HAP-1 (cell line): ENCODE measurements at regions not wholly inside any gene's neighbourhood (a gene's known extent, or its start where the extent isn't known, plus 50 kb on each side); places are given as distances from the start of the nearest gene placed in this dataset.

ENCODE experiments used
- DNase-seq, 2 experiments: peaks; one replicate each; pipeline ENCODE4 v3.0.0-alpha.2; 2016 to 2020; ENCODE audit warnings: low spot score in 2 of 2
- H3K27me3 ChIP-seq: fragments of 250-450 bp; sonication (Bioruptor Pico); 2 replicates; pipeline ENCODE4 v1.5.1; 2020; ENCODE audit warnings: low read depth, mild to moderate bottlenecking, moderate library complexity
- H3K36me3 ChIP-seq: fragments of 250-450 bp; sonication (Bioruptor Pico); replicated peaks from 2 replicates; pipeline ENCODE4 v1.5.1; 2020; ENCODE audit warnings: mild to moderate bottlenecking
- H3K4me1 ChIP-seq: fragments of 250-450 bp; sonication (Bioruptor Pico); 2 replicates; pipeline ENCODE4 v1.5.1; 2020; ENCODE audit warnings: mild to moderate bottlenecking
- H3K4me3 ChIP-seq: fragments of 250-450 bp; sonication (Bioruptor Pico); 2 replicates; pipeline ENCODE4 v1.5.1; 2020; ENCODE audit warnings: mild to moderate bottlenecking, moderate library complexity
- H3K9me3 ChIP-seq: fragments of 250-450 bp; sonication (Bioruptor Pico); 2 replicates; pipeline ENCODE4 v1.5.1; 2020; ENCODE audit warnings: mild to moderate bottlenecking, moderate library complexity
- in situ Hi-C: fragments of 300-500 bp; cut with MboI; formaldehyde crosslinking; loops from 3 replicates; pipeline ENCODE4 v1.14.3; 2020; ENCODE audit warnings: low sequenced_read_pairs, inconsistent platforms, mixed read lengths

DNA sequence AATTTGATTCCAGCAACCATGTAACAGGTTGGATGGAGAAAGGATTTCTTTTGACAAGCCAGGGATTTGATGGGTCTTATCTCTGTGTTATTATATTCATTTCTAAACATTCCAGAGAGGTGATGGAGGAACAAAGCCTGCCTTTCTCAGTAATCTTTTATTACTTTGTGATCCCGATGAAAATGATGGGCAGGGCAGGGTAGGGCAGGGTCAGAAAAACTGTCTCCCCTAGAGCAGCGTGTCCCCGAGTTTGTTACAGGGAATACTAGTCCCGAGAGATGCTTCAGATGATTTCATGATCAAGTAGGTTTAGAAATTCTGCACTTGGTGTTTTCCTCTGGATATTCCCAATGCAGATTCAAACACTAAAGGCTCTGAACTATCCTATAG is 111.8 kb upstream of the RGMA start:
- Histone ChIP-seq H3K36me3 (no peaks in the 10 kb centered on the region), H3K4me1 (no peaks in the 10 kb centered on the region), H3K9me3 (no peaks in the 10 kb centered on the region), H3K4me3 (no peak overlapping the region), H3K27me3 (no peaks in the 10 kb centered on the region)
- in situ Hi-C loops, result no loop called here
- no peak for DNase-seq

DNA sequence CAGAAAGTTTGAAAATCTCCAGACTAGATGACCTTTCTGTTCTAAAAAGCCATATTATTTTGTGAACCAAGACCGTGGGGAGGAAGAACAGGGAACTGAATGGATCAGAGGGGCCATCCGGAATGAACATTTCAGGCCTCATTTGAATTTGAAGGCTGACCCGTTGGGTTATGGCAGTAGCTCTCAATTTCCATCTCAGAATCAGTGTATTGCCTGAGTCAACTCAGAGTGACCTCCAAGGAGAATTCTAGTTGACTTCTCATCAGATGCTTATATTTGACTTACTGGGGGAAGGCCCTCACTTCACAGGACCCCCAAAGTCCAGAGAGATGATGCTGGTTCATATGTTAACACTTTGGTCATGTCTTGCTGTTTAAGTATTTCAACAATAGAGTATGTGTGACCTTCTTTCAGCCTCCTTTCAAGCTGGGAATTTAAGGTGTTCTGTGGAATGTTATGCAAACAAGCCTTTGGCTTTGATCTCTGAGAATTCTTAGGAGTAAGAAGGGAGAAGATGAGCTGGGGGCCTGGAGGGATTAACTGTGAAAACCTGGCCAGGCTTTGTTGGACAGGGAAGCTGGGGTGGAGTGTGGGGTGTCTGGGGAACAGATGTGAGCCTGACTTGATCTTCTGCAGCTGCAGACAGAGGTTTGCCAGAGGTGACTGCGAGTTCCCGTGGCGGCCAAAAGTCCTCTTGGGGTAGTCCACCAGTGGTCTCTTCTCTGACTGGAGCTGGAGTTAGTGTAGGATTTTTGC is 111.2 kb upstream of the RGMA start:
- no peak for DNase-seq
- H3K4me1 ChIP-seq, result no peaks in the 10 kb centered on the region
- H3K36me3 ChIP-seq, result no peaks in the 10 kb centered on the region
- in situ Hi-C loops, result no loop called here
- H3K27me3 ChIP-seq, result no peaks in the 10 kb centered on the region
- H3K4me3 ChIP-seq, result no peak overlapping the region
- H3K9me3 ChIP-seq, result no peaks in the 10 kb centered on the region

DNA sequence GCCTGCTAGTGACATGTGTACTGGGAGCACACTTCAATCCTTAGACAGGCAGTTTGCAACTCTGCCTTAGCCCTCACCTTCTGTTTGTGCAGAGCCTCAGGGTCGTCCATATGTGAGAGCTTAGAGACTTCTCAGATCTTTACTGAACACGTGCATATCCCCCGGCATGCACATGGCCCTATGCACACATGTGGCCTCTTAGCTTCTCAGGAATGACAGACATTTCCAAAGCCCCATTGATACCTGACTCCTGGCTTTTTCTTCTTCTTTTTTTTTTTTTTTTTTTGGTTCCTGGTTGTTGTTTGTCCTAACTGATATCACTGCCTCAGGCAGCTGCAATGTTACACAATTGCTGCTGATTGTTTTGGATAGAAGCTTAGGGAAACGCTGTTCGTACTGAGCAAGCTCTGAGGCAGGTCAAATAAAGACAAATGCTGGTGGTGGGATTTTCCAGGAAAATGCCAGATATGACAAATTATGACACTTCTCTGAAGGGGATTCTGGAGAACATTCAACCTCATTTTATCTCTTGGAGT is 107.2 kb upstream of the RGMA start:
- H3K9me3 ChIP-seq, result no peaks in the 10 kb centered on the region
- in situ Hi-C loops, result no loop called here
- H3K36me3 ChIP-seq, result no peaks in the 10 kb centered on the region
- H3K4me3 ChIP-seq, result no peak overlapping the region
- no peaks in the 10 kb centered on the region for H3K4me1 ChIP-seq
- H3K27me3 ChIP-seq, result peaks cover 3% of the 10 kb centered on the region
- no peak for DNase-seq

DNA sequence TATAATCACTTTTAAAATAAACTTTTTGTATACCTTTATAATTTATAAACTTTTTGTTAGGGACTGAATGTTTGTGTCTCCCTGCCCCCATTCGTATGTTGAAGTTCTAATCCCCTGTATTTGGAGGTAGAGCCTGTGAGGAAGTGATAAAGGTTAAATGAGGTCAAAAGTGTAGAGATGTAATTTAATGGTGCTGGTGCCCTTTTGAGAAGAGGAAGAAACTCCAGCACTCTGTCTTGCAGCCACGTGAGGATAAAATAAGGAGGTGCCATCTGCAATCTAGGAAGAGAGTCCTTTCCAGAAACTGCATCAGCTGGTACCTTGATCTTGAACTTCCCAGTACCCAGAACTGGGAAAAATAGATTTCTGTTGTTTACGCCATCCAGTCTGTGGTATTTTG is 106.1 kb upstream of the RGMA start:
- in situ Hi-C loops, result no loop called here
- Histone ChIP-seq H3K27me3 (peaks cover 3% of the 10 kb centered on the region), H3K4me3 (no peak overlapping the region), H3K36me3 (no peaks in the 10 kb centered on the region), H3K9me3 (no peaks in the 10 kb centered on the region), H3K4me1 (no peaks in the 10 kb centered on the region)
- no peak for DNase-seq

DNA sequence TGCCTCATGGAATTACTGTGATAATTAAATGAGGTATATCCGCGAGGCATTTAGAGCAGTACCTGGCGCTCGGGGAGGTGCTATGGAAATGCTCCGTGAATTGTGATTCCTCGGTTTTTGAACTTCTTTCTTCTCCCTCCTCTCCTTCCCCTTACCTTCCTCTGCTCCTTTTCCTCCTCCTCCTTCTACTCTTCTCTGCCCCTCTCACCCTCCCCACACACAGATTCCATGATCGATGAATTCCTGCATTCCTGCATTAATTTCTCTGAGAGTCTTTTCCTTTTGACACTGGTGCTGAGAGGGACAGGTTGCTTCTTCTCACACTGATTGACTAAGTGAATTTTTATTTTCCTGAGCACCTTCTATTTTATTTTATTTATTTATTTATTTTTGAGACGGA is 101.2 kb upstream of the RGMA start:
- Histone ChIP-seq H3K4me3 (no peak overlapping the region), H3K9me3 (no peaks in the 10 kb centered on the region), H3K27me3 (peaks cover 23% of the 10 kb centered on the region), H3K36me3 (no peaks in the 10 kb centered on the region), H3K4me1 (peaks cover 4% of the 10 kb centered on the region; the same call in 1 of the 2 replicates)
- in situ Hi-C loops, result no loop called here
- DNase-seq, result no peak

DNA sequence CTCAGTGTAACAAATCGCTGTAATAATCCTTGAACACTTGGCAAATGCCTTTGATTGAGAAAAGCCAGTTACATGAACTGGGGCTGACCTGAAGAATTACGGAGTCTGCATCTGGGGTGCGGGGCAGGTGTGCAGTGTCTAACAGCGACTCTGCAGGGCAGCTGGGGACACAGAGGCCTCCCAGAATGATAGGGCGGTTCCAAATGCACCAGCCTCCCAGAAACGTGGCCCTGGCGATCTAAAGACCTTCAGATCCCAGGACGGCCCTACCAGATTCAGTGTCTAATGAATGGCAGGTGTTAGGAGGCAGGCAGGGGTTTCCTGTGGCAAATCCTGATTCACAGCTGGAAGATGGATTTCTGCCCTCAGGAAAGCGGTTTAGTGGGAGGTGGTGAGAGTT is 100.5 kb upstream of the RGMA start:
- H3K27me3 ChIP-seq, result peaks cover 23% of the 10 kb centered on the region
- in situ Hi-C loops, result no loop called here
- DNase-seq, result peak; percentile 57 to 63

DNA sequence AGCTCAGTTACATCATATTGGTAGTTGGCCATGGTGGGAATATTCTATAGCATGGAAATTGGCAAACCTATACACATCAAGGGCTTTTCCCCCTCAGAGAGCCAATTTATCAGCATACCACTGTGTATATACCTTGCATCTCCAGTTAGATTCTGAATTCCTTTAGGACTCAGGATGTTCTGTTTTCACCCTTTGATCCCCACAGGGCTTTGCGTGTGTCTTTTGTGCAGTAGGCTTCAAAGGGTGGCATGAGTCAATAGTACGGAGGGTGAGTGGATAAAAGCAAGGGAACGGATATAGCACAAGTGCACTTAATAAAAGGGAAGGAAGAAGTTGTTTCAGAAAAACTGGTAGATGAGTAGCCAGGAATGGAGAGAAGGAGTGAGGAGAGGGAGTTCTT is 99.2 kb upstream of the RGMA start:
- Histone ChIP-seq H3K27me3 (peaks cover 19% of the 10 kb centered on the region), H3K36me3 (no peaks in the 10 kb centered on the region), H3K4me1 (peaks cover 4% of the 10 kb centered on the region; the same call in 1 of the 2 replicates), H3K4me3 (no peak overlapping the region), H3K9me3 (no peaks in the 10 kb centered on the region)
- in situ Hi-C loops, result no loop called here
- DNase-seq, result no peak

More for the DNA sequence above, 100.5 kb upstream of the RGMA start:
- peaks cover 4% of the 10 kb centered on the region; the same call in 1 of the 2 replicates for H3K4me1 ChIP-seq
- H3K36me3 ChIP-seq, result no peaks in the 10 kb centered on the region
- H3K4me3 ChIP-seq, result no peak overlapping the region
- H3K9me3 ChIP-seq, result no peaks in the 10 kb centered on the region

DNA sequence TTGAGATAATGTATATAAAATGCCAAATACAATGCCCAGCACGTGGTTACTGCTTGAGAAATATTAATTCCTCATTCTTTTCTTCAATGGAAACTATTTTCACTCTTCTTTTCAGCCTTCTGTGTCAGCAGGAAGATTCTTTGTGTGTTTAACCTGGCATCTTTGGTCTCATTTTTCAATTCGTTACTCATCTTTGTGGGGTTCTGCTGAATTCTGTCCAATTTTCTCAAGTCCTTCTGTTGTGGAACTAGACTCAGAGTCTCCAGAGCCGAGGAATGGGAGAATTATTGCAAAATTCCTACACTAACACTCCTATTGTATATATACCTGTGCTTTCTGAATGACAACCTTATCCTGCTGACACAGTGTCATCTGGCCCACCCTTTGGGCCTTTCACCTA is 96.8 kb upstream of the RGMA start:
- Histone ChIP-seq H3K27me3 (peaks cover 19% of the 10 kb centered on the region), H3K9me3 (no peaks in the 10 kb centered on the region), H3K4me1 (peaks cover 4% of the 10 kb centered on the region; the same call in 1 of the 2 replicates), H3K36me3 (no peaks in the 10 kb centered on the region), H3K4me3 (no peak overlapping the region)
- in situ Hi-C loops, result no loop called here
- no peak for DNase-seq

DNA sequence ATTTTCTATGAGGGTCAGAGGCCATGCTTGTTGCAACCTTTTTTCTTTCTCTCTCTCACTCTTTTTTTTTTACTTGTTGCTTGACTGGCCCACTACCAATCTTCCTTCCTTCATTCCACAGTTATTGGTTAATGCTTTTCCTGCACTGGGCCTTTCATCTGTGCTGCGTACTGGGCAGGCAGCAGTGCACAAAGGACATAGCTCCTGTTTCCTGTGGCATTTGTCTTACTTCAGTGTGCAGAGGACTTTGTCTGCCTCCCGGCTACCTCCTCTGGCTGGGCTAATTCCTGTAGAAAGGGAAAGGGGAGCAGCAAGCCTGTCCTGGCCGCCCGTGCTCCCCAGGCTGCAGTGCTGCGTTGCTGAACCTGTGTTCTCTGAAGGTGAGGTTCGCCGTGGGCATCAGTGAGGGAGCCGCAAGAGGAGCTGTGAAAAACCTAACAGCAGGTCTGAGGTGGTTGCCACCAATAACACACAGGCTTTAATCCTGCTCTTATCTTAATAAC is 93.7 kb upstream of the RGMA start:
- Histone ChIP-seq H3K27me3 (peaks cover 10% of the 10 kb centered on the region), H3K4me3 (no peak overlapping the region), H3K36me3 (no peaks in the 10 kb centered on the region), H3K9me3 (no peaks in the 10 kb centered on the region), H3K4me1 (no peaks in the 10 kb centered on the region; the same call in 1 of the 2 replicates)
- in situ Hi-C loops, result no loop called here
- no peak for DNase-seq

DNA sequence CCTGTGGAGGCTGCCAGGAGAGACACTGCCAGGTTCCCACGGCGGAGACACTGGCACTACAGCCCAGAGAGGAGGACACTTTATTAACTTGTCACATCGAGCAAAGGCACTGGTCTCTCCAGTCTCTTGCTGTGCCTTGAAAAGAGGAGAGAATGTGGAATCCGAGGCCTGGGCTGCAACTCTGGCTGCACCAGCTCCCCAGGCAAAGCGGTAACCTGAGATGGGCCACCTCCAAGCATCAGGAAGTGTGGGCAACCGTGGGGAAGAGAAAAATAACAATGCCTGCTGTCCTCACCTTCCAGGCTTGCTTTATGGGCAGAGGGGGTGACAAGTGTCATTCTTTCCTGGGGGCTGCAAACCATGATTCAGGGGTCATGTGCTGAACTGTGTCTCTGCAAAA is 91.6 kb upstream of the RGMA start:
- Histone ChIP-seq H3K36me3 (no peaks in the 10 kb centered on the region), H3K9me3 (no peaks in the 10 kb centered on the region), H3K27me3 (no peaks in the 10 kb centered on the region), H3K4me1 (no peaks in the 10 kb centered on the region; the same call in 1 of the 2 replicates), H3K4me3 (no peak overlapping the region)
- in situ Hi-C loops, result no loop called here
- DNase-seq, result no peak

DNA sequence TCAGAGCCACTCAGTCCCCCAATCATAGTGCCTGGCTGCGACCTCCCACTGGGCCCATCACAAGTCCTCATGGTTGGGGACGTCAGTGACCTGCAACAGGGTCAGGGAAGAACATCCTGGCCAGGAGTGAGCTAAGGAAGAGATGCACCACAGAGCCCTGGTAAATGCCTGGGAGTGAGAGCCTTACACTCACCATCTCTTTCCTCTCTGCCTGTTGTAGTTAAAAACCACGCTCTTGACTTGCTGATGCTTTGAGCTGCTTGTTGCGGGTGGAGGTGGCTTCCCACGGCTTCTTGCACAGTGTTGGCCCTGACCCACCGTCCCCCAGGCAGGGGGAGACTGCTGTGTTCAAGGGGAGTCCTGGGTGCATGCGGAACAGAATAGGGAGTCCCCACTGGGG is 91.1 kb upstream of the RGMA start:
- in situ Hi-C loops, result no loop called here
- no peaks in the 10 kb centered on the region for H3K27me3 ChIP-seq

DNA sequence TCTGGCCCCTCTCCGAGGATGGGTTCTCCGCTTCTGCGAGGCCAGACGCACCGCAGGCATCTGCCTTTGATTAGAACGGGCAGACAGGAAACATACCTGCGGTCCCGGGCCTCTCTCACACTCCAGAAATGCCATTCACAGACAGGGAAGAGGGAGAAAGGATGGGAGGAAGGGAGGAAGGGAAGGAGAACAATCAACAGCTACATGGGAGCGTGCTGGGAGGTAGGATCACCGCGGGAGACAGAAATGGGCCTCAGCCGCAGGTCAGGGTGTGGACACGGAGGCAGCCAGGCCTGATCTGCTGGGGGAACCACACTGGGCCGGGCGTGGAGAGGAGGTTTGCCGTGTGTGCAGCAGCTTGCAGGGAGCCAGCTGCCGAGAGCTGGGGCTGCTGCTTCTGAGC is 90.7 kb upstream of the RGMA start:
- Histone ChIP-seq H3K9me3 (no peaks in the 10 kb centered on the region), H3K27me3 (no peaks in the 10 kb centered on the region), H3K36me3 (no peaks in the 10 kb centered on the region), H3K4me1 (no peaks in the 10 kb centered on the region; the same call in 1 of the 2 replicates), H3K4me3 (no peak overlapping the region)
- in situ Hi-C loops, result no loop called here
- DNase-seq, result no peak

More for the DNA sequence above, 91.1 kb upstream of the RGMA start:
- Histone ChIP-seq H3K4me1 (no peaks in the 10 kb centered on the region; the same call in 1 of the 2 replicates), H3K4me3 (no peak overlapping the region), H3K9me3 (no peaks in the 10 kb centered on the region), H3K36me3 (no peaks in the 10 kb centered on the region)
- no peak for DNase-seq

DNA sequence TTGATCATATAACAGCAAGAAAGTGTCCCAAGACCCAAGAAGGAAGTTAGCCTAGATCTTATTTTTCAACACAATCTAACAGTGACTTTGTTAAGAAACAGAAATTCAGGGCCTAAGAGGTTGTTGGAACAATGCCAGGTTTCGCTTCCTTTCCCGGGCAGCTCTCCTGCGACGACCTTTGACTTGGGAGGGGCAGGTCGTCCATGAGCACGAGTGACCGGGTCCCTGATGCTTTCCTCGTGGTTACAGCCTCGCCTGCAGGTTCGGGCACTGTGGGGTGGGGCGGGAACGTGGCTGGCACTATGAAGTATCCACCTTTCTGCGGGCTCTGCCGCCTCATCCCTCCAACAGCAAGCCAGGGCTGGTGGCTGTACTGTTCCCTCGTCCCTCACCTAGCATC is 90.1 kb upstream of the RGMA start:
- DNase-seq, result no peak
- in situ Hi-C loops, result no loop called here
- H3K9me3 ChIP-seq, result no peaks in the 10 kb centered on the region
- no peak overlapping the region for H3K4me3 ChIP-seq
- no peaks in the 10 kb centered on the region for H3K27me3 ChIP-seq
- no peaks in the 10 kb centered on the region for H3K36me3 ChIP-seq
- no peaks in the 10 kb centered on the region; the same call in 1 of the 2 replicates for H3K4me1 ChIP-seq

DNA sequence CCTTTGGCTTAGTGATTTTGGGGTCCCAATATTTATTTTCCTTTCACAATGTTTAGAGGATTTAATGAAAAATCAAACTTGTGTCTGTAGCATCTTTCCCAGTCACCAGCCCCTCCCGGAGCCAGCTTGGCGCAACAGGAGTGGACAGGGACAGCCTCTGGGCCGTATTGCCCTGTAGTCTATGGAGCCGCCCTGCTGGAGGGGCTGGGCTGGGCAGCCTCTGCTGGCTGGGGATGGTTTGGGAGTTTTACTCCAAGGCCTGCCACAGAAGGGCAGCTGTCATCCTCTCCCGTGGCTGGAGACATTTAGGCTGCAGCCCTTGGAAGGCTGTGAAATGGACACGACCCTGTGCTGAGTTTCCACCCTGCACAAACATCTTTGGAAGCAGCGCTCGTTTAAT is 89.4 kb upstream of the RGMA start:
- Histone ChIP-seq H3K9me3 (no peaks in the 10 kb centered on the region), H3K4me3 (no peak overlapping the region), H3K4me1 (no peaks in the 10 kb centered on the region; the same call in 1 of the 2 replicates), H3K36me3 (no peaks in the 10 kb centered on the region), H3K27me3 (no peaks in the 10 kb centered on the region)
- in situ Hi-C loops, result no loop called here
- no peak for DNase-seq
